GM23338 (cell line): ENCODE measurements at regions not wholly inside any gene's neighbourhood (a gene's known extent, or its start where the extent isn't known, plus 50 kb on each side); places are given as distances from the start of the nearest gene placed in this dataset.

Source experiments
- ATAC-seq: fragments of 200-7000 bp; cut with Tn5 transposase; 3 replicates; pipeline ENCODE4 v1.9.1; 2020
- DNase-seq: peaks from one replicate; pipeline ENCODE4 v3.0.0-alpha.2; 2015; ENCODE audit warnings: low spot score
- H2AFZ ChIP-seq: fragments of 200-600 bp; sonication (generic); 2 replicates; pipeline ENCODE4 v1.8.0; 2016; ENCODE audit warnings: antibody characterized with exemption, mild to moderate bottlenecking, moderate library complexity
- H3F3A ChIP-seq: fragments of 200-600 bp; sonication (generic); replicated peaks from 2 replicates; pipeline ENCODE4 v1.8.0; 2017; ENCODE audit warnings: antibody characterized with exemption, mixed run types, low read depth
- H3K27ac ChIP-seq: fragments of 200-600 bp; sonication (generic); 2 replicates; pipeline ENCODE4 v1.6.1; 2016; ENCODE audit warnings: low read depth
- H3K27me3 ChIP-seq: fragments of 200-600 bp; sonication (generic); 2 replicates; pipeline ENCODE4 v1.8.0; 2016; ENCODE audit warnings: mild to moderate bottlenecking, mixed run types, moderate library complexity; ENCODE audit not compliant: insufficient read depth
- H3K36me3 ChIP-seq: fragments of 200-600 bp; sonication (generic); 2 replicates; pipeline ENCODE4 v1.8.0; 2016; ENCODE audit warnings: mild to moderate bottlenecking; ENCODE audit not compliant: insufficient read depth
- H3K4me1 ChIP-seq: fragments of 200-600 bp; sonication (generic); 2 replicates; pipeline ENCODE4 v1.8.0; 2016; ENCODE audit warnings: mild to moderate bottlenecking, moderate library complexity; ENCODE audit not compliant: insufficient read depth
- H3K4me2 ChIP-seq: fragments of 200-600 bp; sonication (generic); 2 replicates; pipeline ENCODE4 v1.7.1; 2017; ENCODE audit warnings: mixed run types
- H3K4me3 ChIP-seq: fragments of 200-600 bp; sonication (generic); 2 replicates; pipeline ENCODE4 v1.6.1; 2016; ENCODE audit warnings: mixed run types
- H3K79me2 ChIP-seq: fragments of 200-600 bp; sonication (generic); replicated peaks from 2 replicates; pipeline ENCODE4 v1.8.0; 2017; ENCODE audit warnings: mild to moderate bottlenecking; ENCODE audit not compliant: insufficient read depth
- H3K9me2 ChIP-seq: fragments of 200-600 bp; sonication (generic); 2 replicates; pipeline ENCODE4 v1.8.0; 2017; ENCODE audit not compliant: insufficient read depth
- H4K20me1 ChIP-seq: fragments of 200-600 bp; sonication (generic); replicated peaks from 2 replicates; pipeline ENCODE4 v1.8.0; 2017; ENCODE audit warnings: mild to moderate bottlenecking; ENCODE audit not compliant: insufficient read depth
- H3K27ac Mint-ChIP-seq: 2 replicates; pipeline ENCODE4 v1.8.0; 2020; ENCODE audit warnings: inconsistent platforms, mild to moderate bottlenecking, moderate library complexity, mixed read lengths
- H3K27me3 Mint-ChIP-seq: 3 replicates; pipeline ENCODE4 v1.8.0; 2022; ENCODE audit warnings: low read depth, mild to moderate bottlenecking, moderate library complexity, mixed read lengths, inconsistent platforms; ENCODE audit not compliant: insufficient read depth, poor library complexity
- H3K36me3 Mint-ChIP-seq: 3 replicates; pipeline ENCODE4 v1.8.0; 2021; ENCODE audit warnings: low read depth, mild to moderate bottlenecking, inconsistent platforms, moderate library complexity, mixed read lengths
- H3K4me1 Mint-ChIP-seq: 3 replicates; pipeline ENCODE4 v1.8.0; 2020; ENCODE audit warnings: mild to moderate bottlenecking, inconsistent platforms, mixed read lengths
- H3K4me3 Mint-ChIP-seq: 3 replicates; pipeline ENCODE4 v1.8.0; 2021; ENCODE audit warnings: moderate library complexity, mild to moderate bottlenecking, inconsistent platforms, mixed read lengths
- H3K9me3 Mint-ChIP-seq: 3 replicates; pipeline ENCODE4 v1.8.0; 2020; ENCODE audit warnings: moderate library complexity, mild to moderate bottlenecking, inconsistent platforms, mixed read lengths
- CREB1 ChIP-seq: fragments of 250-450 bp; sonication (Bioruptor Pico); IDR thresholded peaks from 2 replicates; pipeline ENCODE4 v1.5.0; 2020; ENCODE audit warnings: low read depth, mild to moderate bottlenecking, moderate library complexity
- EZH2 ChIP-seq: fragments of 200-600 bp; sonication (generic); IDR thresholded peaks from one replicate; pipeline ENCODE4 v1.8.0; 2017; ENCODE audit warnings: antibody characterized with exemption, mild to moderate bottlenecking, low read depth; ENCODE audit not compliant: unreplicated experiment
- JUNB ChIP-seq: IDR thresholded peaks from one replicate; pipeline ENCODE4 v1.6.1; 2016; ENCODE audit warnings: antibody characterized with exemption; ENCODE audit not compliant: unreplicated experiment
- NANOG ChIP-seq: IDR thresholded peaks from 2 replicates; pipeline ENCODE4 v1.6.1; 2016; ENCODE audit warnings: antibody characterized with exemption, borderline replicate concordance
- POLR2AphosphoS5 ChIP-seq: IDR thresholded peaks from 2 replicates; pipeline ENCODE4 v1.6.1; 2016; ENCODE audit warnings: antibody characterized with exemption, low read depth
- STAT1 ChIP-seq: IDR thresholded peaks from one replicate; pipeline ENCODE4 v1.6.1; 2016; ENCODE audit warnings: antibody characterized with exemption; ENCODE audit not compliant: unreplicated experiment
- ZNF331 ChIP-seq: fragments of 250-450 bp; sonication (Bioruptor Pico); IDR thresholded peaks from 2 replicates; pipeline ENCODE4 v1.5.0; 2020; ENCODE audit warnings: low read depth, mild to moderate bottlenecking, moderate library complexity
- TF ChIP-seq, protein P1 (sequence below): IDR thresholded peaks from one replicate; pipeline ENCODE4 v1.6.1; 2018; ENCODE audit warnings: antibody characterized with exemption; ENCODE audit not compliant: unreplicated experiment
- TF ChIP-seq, protein P2 (sequence below): IDR thresholded peaks from 2 replicates; pipeline ENCODE4 v1.6.1; 2016; ENCODE audit warnings: antibody characterized with exemption
- TF ChIP-seq, protein P3 (sequence below), 2 experiments: fragments of 200-600 bp in 1 of 2; sonication (generic) in 1 of 2; conservative IDR thresholded peaks; 2 replicates each; pipeline versions ENCODE4 v1.5.1 to v1.6.1; 2016 to 2017; ENCODE audit warnings: antibody characterized with exemption in 2 of 2, low read depth in 2 of 2, mild to moderate bottlenecking in 2 of 2, moderate library complexity in 1 of 2

DNA sequence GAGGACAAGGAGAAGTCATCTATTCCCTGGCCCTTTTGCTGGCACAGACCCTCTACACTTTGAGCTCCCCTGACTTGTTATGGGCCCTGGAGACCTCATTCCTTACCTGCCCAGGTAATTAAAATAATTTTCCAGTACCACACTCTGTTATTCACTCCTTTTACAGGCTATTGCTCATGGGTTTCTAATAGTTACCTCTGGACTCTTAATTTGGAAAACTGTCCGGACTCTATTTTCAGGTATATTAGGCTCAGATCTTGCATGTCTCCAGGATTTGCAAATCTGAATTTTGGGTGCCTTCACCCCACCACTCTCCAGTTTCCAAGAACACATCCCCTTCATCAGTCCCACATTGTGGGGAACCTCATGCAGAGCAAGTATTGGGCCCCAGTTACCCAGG lies 186.8 kb upstream of the SESN3 start (continued):
- TF ChIP-seq, protein P1, sequence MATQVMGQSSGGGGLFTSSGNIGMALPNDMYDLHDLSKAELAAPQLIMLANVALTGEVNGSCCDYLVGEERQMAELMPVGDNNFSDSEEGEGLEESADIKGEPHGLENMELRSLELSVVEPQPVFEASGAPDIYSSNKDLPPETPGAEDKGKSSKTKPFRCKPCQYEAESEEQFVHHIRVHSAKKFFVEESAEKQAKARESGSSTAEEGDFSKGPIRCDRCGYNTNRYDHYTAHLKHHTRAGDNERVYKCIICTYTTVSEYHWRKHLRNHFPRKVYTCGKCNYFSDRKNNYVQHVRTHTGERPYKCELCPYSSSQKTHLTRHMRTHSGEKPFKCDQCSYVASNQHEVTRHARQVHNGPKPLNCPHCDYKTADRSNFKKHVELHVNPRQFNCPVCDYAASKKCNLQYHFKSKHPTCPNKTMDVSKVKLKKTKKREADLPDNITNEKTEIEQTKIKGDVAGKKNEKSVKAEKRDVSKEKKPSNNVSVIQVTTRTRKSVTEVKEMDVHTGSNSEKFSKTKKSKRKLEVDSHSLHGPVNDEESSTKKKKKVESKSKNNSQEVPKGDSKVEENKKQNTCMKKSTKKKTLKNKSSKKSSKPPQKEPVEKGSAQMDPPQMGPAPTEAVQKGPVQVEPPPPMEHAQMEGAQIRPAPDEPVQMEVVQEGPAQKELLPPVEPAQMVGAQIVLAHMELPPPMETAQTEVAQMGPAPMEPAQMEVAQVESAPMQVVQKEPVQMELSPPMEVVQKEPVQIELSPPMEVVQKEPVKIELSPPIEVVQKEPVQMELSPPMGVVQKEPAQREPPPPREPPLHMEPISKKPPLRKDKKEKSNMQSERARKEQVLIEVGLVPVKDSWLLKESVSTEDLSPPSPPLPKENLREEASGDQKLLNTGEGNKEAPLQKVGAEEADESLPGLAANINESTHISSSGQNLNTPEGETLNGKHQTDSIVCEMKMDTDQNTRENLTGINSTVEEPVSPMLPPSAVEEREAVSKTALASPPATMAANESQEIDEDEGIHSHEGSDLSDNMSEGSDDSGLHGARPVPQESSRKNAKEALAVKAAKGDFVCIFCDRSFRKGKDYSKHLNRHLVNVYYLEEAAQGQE = no peak
- no peak for TF ChIP-seq JUNB
- no peak for TF ChIP-seq POLR2AphosphoS5
- TF ChIP-seq NANOG = no peak

DNA sequence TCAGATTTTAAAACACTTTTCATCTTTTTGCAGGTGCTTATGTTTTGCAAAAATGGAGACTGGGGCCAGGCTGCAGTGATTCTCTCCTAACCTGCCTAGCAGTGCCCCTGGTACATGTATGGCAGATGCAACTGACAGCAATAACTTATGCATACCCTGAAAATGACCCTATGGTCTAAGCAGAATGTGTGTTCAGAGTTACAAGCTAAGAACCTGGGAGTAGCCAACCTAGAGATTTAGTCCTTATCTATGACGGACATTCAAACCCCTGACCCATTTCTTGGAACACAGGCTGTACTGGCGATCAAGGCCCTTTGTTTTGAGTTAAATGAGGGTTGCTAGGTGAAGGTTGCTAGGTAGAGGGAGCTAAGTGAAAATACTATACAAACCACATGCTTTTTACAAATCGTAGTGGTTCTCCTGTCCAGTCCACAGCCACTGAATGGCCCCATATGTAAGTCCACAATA lies 184.9 kb upstream of the SESN3 start:
- DNase-seq (no peak), ATAC-seq (no peak)
- H3K27ac ChIP-seq = no peak overlapping the region
- TF ChIP-seq, protein P2, sequence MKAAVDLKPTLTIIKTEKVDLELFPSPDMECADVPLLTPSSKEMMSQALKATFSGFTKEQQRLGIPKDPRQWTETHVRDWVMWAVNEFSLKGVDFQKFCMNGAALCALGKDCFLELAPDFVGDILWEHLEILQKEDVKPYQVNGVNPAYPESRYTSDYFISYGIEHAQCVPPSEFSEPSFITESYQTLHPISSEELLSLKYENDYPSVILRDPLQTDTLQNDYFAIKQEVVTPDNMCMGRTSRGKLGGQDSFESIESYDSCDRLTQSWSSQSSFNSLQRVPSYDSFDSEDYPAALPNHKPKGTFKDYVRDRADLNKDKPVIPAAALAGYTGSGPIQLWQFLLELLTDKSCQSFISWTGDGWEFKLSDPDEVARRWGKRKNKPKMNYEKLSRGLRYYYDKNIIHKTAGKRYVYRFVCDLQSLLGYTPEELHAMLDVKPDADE = no peak
- TF ChIP-seq CREB1 (CRISPR knock-in tag) (no peak), EZH2 (no peak), STAT1 (no peak)
- no peaks in the 10 kb centered on the region for H3K27me3 ChIP-seq
- H3F3A ChIP-seq = no peaks in the 10 kb centered on the region
- no peak overlapping the region for H2AFZ ChIP-seq
- Mint-ChIP-seq H3K4me3 (no peak overlapping the region), H3K36me3 (no peaks in the 10 kb centered on the region), H3K27ac (no peak overlapping the region), H3K27me3 (no peaks in the 10 kb centered on the region), H3K4me1 (peaks cover 4% of the 10 kb centered on the region), H3K9me3 (no peaks in the 10 kb centered on the region)
- H3K9me2 ChIP-seq = 0 out of 2 replicates have a peak, but pooled peaks cover 4% of the 10 kb centered on the region
- no peaks in the 10 kb centered on the region; the same call in 1 of the 2 replicates for H3K4me1 ChIP-seq
- no peaks in the 10 kb centered on the region for H4K20me1 ChIP-seq
- H3K4me3 ChIP-seq = no peak overlapping the region
- no peaks in the 10 kb centered on the region for H3K36me3 ChIP-seq
- H3K79me2 ChIP-seq = no peaks in the 10 kb centered on the region
- no peak overlapping the region for H3K4me2 ChIP-seq

DNA sequence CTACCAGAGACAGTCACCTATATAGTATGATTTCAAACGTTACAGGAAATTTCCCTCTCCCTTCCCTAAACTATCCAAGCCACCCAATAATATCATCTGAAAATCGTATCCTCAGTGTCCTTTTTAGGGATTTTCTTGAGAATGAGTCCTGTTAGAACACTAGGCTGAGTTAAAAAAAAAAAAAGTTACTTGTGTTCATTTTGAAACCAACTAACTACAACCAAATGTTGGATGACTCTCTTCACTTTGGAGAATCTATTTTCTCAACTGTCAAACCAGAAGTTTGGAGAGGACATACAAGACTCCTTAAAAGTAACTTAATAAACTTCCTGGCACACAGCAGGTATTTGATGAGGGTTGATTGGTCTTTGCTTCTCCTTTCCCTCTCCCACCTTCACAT lies 183.2 kb upstream of the SESN3 start:
- TF ChIP-seq POLR2AphosphoS5 (no peak), JUNB (no peak), NANOG (no peak), ZNF331 (CRISPR knock-in tag) (no peak)
- TF ChIP-seq, protein P3, sequence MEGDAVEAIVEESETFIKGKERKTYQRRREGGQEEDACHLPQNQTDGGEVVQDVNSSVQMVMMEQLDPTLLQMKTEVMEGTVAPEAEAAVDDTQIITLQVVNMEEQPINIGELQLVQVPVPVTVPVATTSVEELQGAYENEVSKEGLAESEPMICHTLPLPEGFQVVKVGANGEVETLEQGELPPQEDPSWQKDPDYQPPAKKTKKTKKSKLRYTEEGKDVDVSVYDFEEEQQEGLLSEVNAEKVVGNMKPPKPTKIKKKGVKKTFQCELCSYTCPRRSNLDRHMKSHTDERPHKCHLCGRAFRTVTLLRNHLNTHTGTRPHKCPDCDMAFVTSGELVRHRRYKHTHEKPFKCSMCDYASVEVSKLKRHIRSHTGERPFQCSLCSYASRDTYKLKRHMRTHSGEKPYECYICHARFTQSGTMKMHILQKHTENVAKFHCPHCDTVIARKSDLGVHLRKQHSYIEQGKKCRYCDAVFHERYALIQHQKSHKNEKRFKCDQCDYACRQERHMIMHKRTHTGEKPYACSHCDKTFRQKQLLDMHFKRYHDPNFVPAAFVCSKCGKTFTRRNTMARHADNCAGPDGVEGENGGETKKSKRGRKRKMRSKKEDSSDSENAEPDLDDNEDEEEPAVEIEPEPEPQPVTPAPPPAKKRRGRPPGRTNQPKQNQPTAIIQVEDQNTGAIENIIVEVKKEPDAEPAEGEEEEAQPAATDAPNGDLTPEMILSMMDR (conservative IDR thresholded peaks at IDR 0.05; ENCODE audit: low read depth in 2 of 2) = no peak
- TF ChIP-seq, protein P1 = no peak
- Mint-ChIP-seq H3K27ac (no peak overlapping the region), H3K36me3 (no peaks in the 10 kb centered on the region), H3K4me1 (peaks cover 9% of the 10 kb centered on the region; the same call in 2 of the 3 replicates), H3K4me3 (no peak overlapping the region), H3K9me3 (no peaks in the 10 kb centered on the region), H3K27me3 (no peaks in the 10 kb centered on the region)
- no peak overlapping the region for H3K4me2 ChIP-seq
- H4K20me1 ChIP-seq = no peaks in the 10 kb centered on the region
- H3F3A ChIP-seq = no peaks in the 10 kb centered on the region
- H3K36me3 ChIP-seq = no peaks in the 10 kb centered on the region
- H3K27me3 ChIP-seq = no peaks in the 10 kb centered on the region
- no peak for DNase-seq
- no peaks in the 10 kb centered on the region for H3K4me1 ChIP-seq
- no peak for ATAC-seq
- no peak overlapping the region for H3K4me3 ChIP-seq
- H3K9me2 ChIP-seq = 0 out of 2 replicates have a peak, but pooled peaks cover 2% of the 10 kb centered on the region
- no peak overlapping the region for H2AFZ ChIP-seq
- H3K27ac ChIP-seq = no peak overlapping the region
- H3K79me2 ChIP-seq = no peaks in the 10 kb centered on the region
